GM19351 (cell line): ENCODE measurements at regions not wholly inside any gene's neighbourhood (a gene's known extent, or its start where the extent isn't known, plus 50 kb on each side); places are given as distances from the start of the nearest gene placed in this dataset.

Source experiments
- ATAC-seq: cut with Tn5 transposase; IDR thresholded peaks from one replicate; pipeline ENCODE4 v1.9.1; 2021; ENCODE audit warnings: mild to moderate bottlenecking, moderate library complexity; ENCODE audit not compliant: unreplicated experiment

GRCh38 chr3:194218646-194219453, 82.9 kb downstream of the HES1 start:
- ATAC-seq, result peak; percentile 84

GRCh38 chr3:194219826-194220410, 84.0 kb downstream of the HES1 start:
- no peak for ATAC-seq

GRCh38 chr3:194220901-194221326, 85.0 kb downstream of the HES1 start:
- no peak for ATAC-seq

GRCh38 chr3:194221336-194221735, 85.4 kb downstream of the HES1 start:
- no peak for ATAC-seq

GRCh38 chr3:194223951-194224350, 88.0 kb downstream of the HES1 start:
- ATAC-seq, result no peak

- ATAC-seq, result no peak
Measured at GRCh38 chr3:194224471-194225417, 88.8 kb downstream of the HES1 start.

- ATAC-seq, result no peak
Measured at GRCh38 chr3:194225418-194225812, 89.5 kb downstream of the HES1 start.

- no peak for ATAC-seq
Measured at GRCh38 chr3:194225988-194226663, 90.2 kb downstream of the HES1 start.

GRCh38 chr3:194231929-194232832, 96.2 kb downstream of the HES1 start:
- ATAC-seq, result no peak

- no peak for ATAC-seq
Measured at GRCh38 chr3:194233150-194233549, 97.2 kb downstream of the HES1 start.

- no peak for ATAC-seq
Measured at GRCh38 chr3:194235160-194235559, 99.2 kb downstream of the HES1 start.

- ATAC-seq, result no peak
Measured at GRCh38 chr3:194237110-194237509, 101.2 kb downstream of the HES1 start.

- no peak for ATAC-seq
Measured at GRCh38 chr3:194240766-194241165, 104.8 kb downstream of the HES1 start.

GRCh38 chr3:194243172-194243837, 107.4 kb downstream of the HES1 start:
- no peak for ATAC-seq

GRCh38 chr3:194244167-194244566, 107.0 kb downstream of the CPN2 start:
- no peak for ATAC-seq

GRCh38 chr3:194245474-194245873, 105.7 kb downstream of the CPN2 start:
- no peak for ATAC-seq

- no peak for ATAC-seq
Measured at GRCh38 chr3:194245975-194246561, 105.1 kb downstream of the CPN2 start.

- no peak for ATAC-seq
Measured at GRCh38 chr3:194246709-194247349, 104.3 kb downstream of the CPN2 start.
